Endothelial cell of umbilical vein (primary cell): ENCODE measurements at regions not wholly inside any gene's neighbourhood (a gene's known extent, or its start where the extent isn't known, plus 50 kb on each side); places are given as distances from the start of the nearest gene placed in this dataset.

Source experiments
- CTCF ChIP-seq, 2 donors: IDR thresholded peaks; 1 replicate in 1 of 2; 2 replicates in 1 of 2; pipeline ENCODE4 v1.5.1; 2011; ENCODE audit warnings: low read length in 2 of 2, mild to moderate bottlenecking in 2 of 2, moderate library complexity in 2 of 2, control low read depth in 1 of 2, inconsistent platforms in 1 of 2, low read depth in 1 of 2; ENCODE audit not compliant: insufficient read depth in 1 of 2; ENCODE audit errors: extremely low read depth in 1 of 2
- EZH2 ChIP-seq: IDR thresholded peaks from 2 replicates; pipeline ENCODE4 v1.6.1; 2012; ENCODE audit warnings: borderline replicate concordance, low read depth, mild to moderate bottlenecking, moderate library complexity, low read length, inconsistent platforms; ENCODE audit not compliant: severe bottlenecking
- FOS ChIP-seq: IDR thresholded peaks from 2 replicates; pipeline ENCODE4 v1.6.1; 2011; ENCODE audit warnings: mild to moderate bottlenecking, low read length, moderate library complexity, borderline replicate concordance; ENCODE audit not compliant: insufficient read depth
- POLR2A ChIP-seq: IDR thresholded peaks from 2 replicates; pipeline ENCODE4 v1.6.1; 2012; ENCODE audit warnings: low read depth, mild to moderate bottlenecking, control low read depth, low read length
- POLR2AphosphoS5 ChIP-seq: IDR thresholded peaks from 2 replicates; pipeline ENCODE4 v1.6.1; 2012; ENCODE audit warnings: low read depth, mild to moderate bottlenecking, control low read depth, low read length, moderate library complexity; ENCODE audit not compliant: insufficient read depth

GRCh38 chr20:56802805-56803204, 173.7 kb downstream of the TFAP2C start:
- TF ChIP-seq POLR2A (no peak), CTCF (IDR thresholded peaks at IDR 0.05; ENCODE audit: extremely low read depth in 1 of 2, insufficient read depth in 1 of 2, low read depth in 1 of 2, low read length in 2 of 2) (no peak), EZH2 (no peak), FOS (no peak), POLR2AphosphoS5 (no peak)
